Ishikawa (cell line): ENCODE measurements at regions not wholly inside any gene's neighbourhood (a gene's known extent, or its start where the extent isn't known, plus 50 kb on each side); places are given as distances from the start of the nearest gene placed in this dataset.

ENCODE experiments used
- CEBPB ChIP-seq: IDR thresholded peaks from 2 replicates; pipeline ENCODE4 v1.6.1; 2012
- EGR1 ChIP-seq: IDR thresholded peaks from 2 replicates; pipeline ENCODE4 v1.6.1; 2012
- RAD21 ChIP-seq: IDR thresholded peaks from 2 replicates; pipeline ENCODE4 v1.6.1; 2012; ENCODE audit warnings: low read depth
- TAF1 ChIP-seq: IDR thresholded peaks from 2 replicates; pipeline ENCODE4 v1.6.1; 2012; ENCODE audit warnings: low read depth, mild to moderate bottlenecking
- TCF12 ChIP-seq: IDR thresholded peaks from 2 replicates; pipeline ENCODE4 v1.6.1; 2012; ENCODE audit warnings: low read depth
- TEAD4 ChIP-seq: IDR thresholded peaks from 2 replicates; pipeline ENCODE4 v1.6.1; 2012
- ZBTB7A ChIP-seq: IDR thresholded peaks from 2 replicates; pipeline ENCODE4 v1.6.1; 2012; ENCODE audit warnings: low read depth
- TF ChIP-seq, protein P1 (sequence below): IDR thresholded peaks from 2 replicates; pipeline ENCODE4 v1.6.1; 2012

DNA sequence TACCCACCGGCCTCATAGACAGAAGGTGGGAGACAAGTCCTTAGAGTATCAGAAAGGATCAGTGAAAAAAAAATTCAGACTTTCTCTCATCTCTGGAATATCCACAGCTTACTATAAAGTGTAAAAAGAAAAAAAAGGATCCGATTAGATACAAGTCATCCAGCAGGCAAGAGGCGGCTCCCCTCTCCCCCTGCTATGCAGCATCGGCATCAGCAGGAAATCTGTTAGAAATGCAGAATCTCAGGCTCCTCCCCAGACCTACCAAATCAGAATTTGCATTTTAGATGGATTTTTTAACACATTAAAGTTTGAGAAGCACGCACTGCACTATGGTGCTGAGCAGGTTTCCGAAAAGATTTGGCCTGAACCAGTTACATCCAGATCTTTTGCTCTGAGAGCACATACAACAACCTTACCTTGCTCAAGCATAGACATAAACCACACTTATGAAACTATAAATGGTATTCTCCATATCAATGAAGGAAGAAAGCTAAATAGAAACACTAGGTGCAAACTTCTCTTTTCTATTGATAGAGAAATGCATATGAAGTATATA lies 117.0 kb upstream of the POU3F2 start:
- TF ChIP-seq, protein P1, sequence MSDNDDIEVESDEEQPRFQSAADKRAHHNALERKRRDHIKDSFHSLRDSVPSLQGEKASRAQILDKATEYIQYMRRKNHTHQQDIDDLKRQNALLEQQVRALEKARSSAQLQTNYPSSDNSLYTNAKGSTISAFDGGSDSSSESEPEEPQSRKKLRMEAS = no peak
- TF ChIP-seq RAD21 (no peak), EGR1 (no peak), TEAD4 (no peak), TAF1 (no peak), ZBTB7A (no peak), CEBPB (no peak), TCF12 (no peak)
